Body of pancreas (tissue), 4 donors: ENCODE measurements at regions not wholly inside any gene's neighbourhood (a gene's known extent, or its start where the extent isn't known, plus 50 kb on each side); places are given as distances from the start of the nearest gene placed in this dataset.

Experiments
- CTCF ChIP-seq, 7 experiments: fragments of 450-650 bp in 4 of 7; fragments of 200-600 bp in 3 of 7; sonication (generic) in 3 of 7; IDR thresholded peaks; one replicate each; pipeline ENCODE4 v1.5.1; 2016 to 2019; ENCODE audit warnings: antibody characterized with exemption in 7 of 7
- POLR2A ChIP-seq, 3 donors: fragments of 450-650 bp; IDR thresholded peaks; one replicate each; pipeline ENCODE4 v1.6.1; 2016; ENCODE audit warnings: antibody characterized with exemption in 3 of 3, mild to moderate bottlenecking in 2 of 3

GRCh38 chr11:79747406-79747805 is 306.6 kb upstream of the TENM4 start:
- TF ChIP-seq CTCF (IDR thresholded peaks at IDR 0.05): no peak
- TF ChIP-seq POLR2A (IDR thresholded peaks at IDR 0.05): no peak
